GM21447 (cell line): ENCODE measurements at regions not wholly inside any gene's neighbourhood (a gene's known extent, or its start where the extent isn't known, plus 50 kb on each side); places are given as distances from the start of the nearest gene placed in this dataset.
"Not testable (repeated sequence)": the region's sequence is repeated elsewhere in the genome, so short reads cannot be mapped to it uniquely, and the experiment has no call there.

Experiments used
- ATAC-seq: cut with Tn5 transposase; IDR thresholded peaks from one replicate; pipeline ENCODE4 v1.9.1; 2021; ENCODE audit not compliant: unreplicated experiment

DNA sequence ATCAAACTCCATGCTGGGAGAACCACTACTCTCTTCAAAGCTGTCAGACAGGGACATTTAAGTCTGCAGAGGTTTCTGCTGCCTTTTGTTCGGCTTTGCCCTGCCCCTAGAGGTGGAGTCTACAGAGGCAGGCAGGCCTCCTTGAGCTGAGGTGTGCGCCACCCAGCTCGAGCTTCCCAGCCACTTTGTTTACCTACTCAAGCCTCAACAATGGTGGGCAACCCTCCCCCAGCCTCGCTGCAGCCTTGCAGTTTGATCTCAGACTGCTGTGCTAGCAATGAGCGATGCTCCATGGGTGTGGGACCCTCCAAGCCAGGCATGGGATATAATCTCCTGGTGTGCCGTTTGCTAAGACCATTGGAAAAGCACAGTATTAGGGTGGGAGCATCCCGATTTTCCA, 185.3 kb downstream of the COX18 start:
- ATAC-seq, result not testable (repeated sequence)

DNA sequence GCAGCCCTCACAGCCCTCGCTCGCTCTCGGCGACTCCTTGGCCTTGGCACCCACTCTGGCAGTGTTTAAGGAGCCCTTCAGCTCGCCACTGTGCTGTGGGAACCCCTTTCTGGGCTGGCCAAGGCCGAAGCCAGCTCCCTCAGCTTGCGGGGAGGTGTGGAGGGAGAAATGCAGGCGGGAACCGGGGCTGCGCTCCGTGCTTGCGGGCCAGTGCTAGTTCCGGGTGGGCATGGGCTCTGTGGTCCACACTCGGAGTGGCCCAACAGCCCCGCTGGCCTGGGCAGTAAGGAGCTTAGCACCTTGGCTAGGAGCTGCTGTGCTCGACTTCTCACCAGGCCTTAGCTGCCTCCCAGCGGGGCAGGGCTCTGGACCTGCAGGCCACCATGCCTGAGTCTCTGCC, 192.6 kb downstream of the COX18 start:
- no peak for ATAC-seq

DNA sequence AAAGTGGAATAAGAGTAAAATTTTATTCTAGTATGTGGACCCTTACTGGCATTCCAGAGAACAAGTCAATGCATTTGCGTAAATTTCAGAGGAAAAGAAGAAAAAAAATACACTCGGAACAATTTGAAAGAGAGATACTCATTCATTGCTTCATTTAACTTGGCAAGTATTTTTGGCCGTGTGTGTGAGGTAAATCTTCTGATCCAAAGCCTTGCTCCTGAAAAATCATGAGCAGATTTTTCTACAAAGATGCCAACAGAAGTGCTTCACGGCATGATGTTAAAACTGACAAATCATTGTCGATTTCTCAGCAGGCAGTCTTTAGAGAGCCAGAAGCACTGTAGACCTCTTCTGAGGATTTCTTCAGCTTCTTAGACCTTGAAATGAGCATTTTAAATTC, 194.0 kb downstream of the COX18 start:
- ATAC-seq, result no peak

DNA sequence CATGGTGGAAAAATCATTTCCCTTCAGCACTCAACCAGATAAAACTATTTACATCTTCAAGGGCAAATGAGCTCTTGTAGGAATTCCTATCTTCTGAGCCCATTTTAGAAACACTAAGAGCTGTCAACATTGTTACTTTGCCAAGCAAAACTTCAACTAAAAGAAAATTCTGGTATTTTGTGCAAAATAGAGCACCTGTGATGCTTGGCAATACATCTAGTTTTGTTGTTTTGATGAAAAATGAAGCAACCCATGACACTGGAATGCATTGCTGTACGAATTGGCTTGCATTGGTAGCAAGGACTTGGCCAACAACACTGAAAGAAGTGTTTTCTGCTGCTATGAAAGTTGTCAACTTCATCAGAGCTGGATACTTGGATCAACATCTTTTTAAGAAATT, 194.4 kb downstream of the COX18 start:
- ATAC-seq, result no peak

DNA sequence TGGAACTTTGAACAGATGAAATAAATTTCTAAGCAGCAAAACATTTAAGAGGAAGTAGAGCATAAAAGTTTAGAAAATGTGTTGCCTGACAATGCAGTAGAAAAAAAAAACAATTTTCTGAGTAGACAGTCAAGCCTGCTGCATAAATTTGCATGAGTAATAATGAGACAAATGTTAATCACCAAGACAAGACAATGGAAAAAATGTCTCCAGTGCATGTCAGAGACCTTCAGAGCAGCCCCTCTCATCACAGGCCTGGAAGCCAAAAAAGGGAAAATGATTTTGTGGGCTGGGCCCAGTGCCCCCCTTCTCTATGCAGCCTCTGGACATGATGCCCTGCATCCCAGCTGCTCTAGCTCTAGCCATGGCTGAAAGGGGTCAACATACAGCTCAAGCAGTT, 204.6 kb downstream of the COX18 start:
- no peak for ATAC-seq

DNA sequence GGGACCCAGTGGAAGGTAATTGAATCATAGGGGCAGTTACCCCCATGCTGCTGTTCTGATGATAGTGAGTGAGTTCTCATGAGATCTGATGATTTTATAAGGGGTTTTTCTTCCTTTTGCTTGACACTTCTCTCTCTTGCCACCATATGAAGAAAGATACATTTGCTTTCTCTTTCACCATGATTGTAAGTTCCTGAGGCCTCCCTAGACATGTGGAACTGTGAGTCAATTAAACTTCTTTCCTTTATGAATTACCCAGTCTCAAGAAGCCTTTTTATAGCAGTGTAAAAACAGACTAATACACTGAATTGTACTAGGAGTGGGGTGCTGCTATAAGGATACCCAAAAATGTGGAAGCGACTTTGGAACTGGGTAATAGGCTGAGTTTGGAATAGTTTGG, 205.2 kb downstream of the COX18 start:
- ATAC-seq, result not testable (repeated sequence)

DNA sequence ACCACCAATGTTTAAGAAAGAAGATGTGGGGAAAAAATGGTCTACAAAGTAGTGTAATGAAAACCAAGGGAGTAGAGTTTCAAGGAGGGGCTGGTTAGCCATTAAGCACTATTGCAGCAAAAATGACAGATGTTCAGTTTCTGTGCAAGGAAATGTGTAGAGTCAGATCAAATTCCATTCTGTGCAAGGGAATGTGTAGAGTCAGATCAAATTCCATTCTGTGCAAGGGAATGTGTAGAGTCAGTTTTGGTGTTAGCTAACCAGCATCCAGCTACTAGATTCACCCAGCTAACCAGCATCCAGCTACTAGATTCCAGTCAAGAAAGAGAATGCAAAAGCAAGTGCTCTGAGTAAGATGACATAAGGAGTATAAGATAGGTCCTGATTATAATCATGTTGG, 208.8 kb downstream of the COX18 start:
- no peak for ATAC-seq

DNA sequence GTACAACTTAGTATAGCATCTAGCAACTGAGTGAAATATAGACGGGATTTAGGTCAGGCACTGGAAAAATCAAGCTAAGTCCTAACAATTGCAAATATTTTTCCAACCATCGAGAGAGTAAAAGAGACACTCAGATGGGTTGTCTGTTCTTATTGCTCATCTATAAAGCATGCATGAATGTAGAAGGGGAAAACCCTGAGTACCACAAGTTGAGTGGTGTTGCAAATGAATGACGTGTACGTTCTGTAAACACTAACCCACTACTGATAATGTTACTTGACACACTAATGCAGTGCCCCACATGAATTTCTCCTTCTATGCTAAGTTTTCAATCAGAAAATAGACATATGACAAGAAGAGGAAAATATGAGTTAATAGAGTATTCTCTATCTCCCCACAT, 211.2 kb downstream of the COX18 start:
- no peak for ATAC-seq

DNA sequence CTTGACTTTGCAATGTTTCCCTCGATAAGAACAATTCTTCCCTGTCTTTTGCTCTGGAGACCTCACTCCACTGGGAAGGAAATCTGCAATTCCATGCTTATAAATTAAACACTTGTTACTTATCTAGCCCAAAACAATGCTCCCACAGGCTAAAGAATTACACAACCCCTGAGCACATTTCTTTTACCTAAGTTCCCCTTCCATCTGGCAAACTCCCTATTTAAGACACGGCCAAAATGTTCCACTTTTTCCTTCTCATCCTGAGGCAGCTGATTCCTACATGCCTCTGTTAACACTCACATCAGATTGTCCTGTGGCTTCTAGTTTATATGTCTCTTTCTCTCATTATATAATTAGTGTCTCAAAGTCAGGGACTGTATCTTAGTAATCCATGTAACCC, 211.7 kb downstream of the COX18 start:
- ATAC-seq, result no peak

DNA sequence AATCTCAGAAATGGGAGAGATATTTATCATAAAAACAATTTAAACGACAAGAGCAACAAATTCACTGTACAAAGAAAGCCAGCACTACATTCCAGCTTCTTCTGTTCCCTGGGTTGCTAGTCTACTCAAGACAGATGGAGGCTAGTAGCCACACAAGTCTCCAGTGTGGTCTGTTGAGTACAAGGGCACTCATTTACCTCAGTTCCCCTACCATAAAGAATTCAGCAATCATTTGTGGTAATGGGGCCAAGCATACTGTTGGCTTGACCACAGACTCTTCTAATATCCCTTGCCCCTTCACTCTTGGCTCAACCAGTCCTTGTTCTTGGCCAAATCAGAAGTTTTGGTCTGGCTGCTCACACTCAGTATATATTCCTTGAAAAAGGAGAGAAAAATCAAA, 212.3 kb downstream of the COX18 start:
- no peak for ATAC-seq

DNA sequence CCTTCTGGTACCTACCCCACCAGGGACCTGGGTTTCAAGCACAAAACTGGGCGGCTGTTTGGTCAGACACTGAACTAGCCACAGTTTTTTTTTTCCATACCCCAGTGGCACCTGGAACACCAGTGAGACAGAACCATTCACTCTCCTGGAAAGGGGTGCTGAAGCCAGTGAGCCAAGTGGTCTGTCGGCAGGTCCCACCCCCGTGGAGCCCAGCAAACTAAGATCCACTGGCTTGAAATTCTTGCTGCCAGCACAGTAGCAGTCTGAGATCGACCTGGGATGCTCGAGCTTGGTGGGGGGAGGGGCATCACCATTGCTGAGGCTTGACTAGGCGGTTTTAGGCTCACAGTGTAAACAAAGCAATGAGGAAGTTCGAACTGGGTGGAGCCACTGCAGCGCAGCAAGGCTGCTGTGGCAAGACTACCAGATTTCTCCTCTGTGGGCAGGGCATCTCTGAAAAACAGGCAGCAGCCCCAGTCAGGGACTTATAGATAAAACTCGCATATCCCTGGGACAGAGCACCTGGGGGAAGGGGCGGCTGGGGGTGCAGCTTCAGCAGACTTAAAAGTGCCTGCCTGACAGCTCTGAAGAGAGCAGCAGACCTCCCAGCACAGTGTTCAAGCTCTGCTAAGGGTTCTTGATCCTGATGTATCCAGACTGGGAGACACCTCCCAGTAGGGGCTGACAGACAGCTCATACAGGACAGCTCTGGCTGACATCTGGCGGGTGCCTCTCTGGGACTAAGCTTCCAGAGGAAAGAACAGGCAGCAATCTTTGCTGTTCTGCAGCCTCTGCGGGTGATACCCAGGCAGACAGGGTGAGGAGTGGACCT, 223.0 kb downstream of the COX18 start:
- ATAC-seq, result no peak

DNA sequence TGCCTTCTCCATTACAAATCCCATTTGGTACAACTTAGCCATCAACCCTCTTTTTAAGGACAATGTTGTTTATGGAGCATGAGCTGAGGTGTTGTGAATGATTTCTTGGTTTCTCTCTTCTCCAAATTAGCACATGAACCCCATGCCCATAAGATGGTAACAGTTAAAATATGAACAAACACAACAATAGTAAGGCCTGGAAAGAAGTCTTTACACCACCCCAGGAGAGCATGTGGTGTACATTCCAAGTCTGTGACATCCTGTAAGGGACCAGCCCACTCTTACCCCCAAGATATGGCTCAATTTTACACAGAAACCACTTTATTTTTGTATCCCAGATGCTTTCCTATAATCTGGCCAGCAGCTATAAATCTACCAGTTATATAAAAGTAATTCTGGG, 226.1 kb downstream of the COX18 start:
- no peak for ATAC-seq

DNA sequence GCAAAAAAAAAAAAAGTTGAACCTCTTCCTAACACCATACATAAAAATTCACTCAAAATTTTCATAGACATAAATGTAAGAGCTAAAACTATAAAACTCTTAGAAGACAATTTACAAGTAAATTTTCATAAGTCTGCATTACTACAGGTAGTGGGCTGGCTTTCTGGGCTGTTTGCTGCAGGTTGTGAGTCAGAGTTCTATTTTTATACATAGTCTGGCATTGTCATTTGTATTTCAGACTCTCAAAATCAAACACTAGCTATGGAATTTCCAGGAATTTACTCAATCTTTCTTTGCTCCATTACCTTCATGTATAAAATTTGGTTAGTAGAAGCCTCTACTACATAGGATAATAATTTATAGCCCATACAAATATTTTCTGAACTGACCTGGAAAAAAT, 227.2 kb downstream of the COX18 start:
- no peak for ATAC-seq

DNA sequence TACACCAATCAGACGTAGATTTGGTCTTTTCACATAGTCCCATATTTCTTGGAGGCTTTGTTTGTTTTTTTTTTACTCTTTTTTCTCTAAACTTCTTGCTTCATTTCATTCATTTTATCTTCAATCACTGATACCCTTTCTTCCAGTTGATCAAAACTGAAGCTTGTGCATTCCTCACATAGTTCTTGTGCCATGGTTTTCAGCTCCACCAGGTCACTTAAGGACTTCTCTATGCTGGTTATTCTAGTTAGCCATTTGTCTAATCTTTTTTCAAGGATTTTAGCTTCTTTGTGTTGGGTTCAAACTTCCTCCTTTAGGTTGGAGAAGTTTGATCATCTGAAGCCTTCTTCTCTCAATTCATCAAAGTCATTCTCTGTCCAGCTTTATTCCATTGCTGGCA, 229.3 kb downstream of the COX18 start:
- ATAC-seq, result not testable (repeated sequence)

DNA sequence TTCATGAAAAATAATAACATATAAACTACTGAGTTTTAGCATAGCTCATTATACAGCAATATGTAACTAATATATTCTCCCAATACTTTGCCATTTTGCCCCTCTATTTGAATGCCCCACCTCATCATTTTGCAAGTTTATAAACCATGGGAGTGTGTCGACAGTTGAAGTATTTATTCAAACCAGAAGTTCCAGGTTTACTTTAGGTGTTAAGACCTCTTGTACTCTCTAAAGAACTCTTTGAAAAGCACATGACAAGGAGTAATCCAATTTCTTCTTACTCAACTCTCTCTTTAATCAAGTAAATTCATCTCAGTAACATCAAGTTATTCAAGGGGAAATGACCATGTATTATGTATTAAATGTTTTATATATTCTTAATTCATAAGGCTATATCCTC, 240.7 kb downstream of the COX18 start:
- no peak for ATAC-seq

DNA sequence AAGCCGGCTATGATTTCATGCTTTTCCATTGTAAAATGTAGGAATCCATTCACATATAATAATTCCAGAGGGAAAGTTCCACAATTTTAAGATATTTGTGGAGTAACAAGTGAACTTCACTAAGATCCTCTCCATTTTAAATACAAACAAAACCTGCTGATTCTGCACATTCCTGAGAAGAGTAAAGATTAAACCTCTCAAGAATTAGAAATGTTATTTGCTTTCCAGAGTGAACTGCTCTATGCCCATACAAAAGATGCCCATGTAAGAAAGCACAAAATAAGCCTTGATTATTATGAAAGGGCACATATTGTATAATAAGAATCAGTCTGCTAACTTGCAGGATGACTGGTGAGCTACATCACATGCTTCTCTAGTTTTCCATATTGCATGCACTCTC, 241.5 kb downstream of the COX18 start:
- ATAC-seq, result no peak

DNA sequence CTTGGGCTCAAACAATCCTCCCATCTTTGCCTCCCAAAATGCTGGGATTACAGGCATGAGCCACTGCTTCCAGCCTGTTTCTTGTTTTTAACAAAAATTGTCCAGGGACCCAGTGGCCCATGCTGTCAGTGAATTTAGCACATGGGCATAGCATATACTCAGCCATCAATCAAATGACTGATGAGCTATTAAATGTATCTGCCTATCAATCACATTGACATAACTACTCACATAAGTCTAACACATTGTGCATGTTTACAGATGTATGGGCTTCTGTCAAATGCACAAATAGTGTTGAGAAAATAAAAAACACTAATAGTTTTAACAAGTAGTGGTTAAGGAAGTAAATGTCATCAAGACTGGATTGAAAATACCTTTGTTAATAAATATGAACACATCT, 249.4 kb downstream of the COX18 start:
- no peak for ATAC-seq

DNA sequence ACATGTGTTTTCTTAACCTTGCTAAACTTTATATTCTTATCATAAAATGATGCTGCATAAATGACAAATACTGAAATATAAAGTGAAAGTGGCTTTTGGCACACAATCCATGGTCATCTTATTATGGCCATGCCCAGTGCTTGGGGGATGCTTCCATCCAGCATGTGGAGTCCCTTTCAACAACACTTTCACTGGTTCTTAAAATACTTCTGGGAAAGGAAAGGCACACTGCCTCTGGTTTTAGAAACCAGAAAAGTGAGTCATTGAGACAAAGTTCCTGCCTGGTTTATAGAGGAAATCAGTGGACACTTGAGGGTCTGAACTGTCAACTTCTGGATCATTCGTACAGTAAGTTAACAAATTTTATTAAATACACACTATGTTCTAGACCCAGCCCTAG, 248.0 kb upstream of the ADAMTS3 start:
- ATAC-seq, result no peak

DNA sequence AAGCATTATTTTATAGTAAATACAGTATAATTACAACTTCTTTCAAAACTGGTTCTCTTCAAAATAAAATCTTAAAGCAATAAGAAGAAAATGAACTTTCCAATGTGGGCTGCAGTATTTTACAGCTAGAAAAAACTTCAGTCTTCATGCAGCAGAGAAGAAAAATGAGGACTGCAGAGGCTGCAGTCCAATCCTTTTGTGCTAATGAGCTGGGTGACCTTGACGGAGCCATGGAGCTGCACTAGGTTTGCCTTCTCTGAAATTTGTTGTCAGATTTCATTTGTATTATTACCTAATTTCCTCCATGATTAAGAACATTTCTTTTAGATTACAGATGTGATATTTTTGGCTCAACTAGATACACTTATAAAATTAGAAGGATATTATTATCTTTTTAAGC, 245.2 kb upstream of the ADAMTS3 start:
- no peak for ATAC-seq

DNA sequence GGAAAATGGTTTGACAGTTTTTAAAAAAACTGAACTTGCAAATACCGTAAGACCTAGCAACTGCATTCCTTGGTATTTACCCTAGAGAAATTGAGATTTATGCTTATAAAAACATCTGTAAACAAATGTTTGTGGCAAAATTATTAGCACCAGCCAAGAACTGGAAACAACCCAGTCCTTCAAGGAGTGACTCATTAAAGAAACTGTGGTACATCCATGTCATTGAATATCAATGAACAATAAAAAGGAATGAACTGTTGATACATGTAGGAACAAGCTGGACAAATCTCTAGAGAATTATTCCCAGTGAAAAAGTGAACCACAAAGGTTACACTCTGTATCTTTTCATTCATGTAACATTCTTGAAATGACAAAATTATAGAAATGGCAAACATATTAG, 240.2 kb upstream of the ADAMTS3 start:
- ATAC-seq, result no peak

DNA sequence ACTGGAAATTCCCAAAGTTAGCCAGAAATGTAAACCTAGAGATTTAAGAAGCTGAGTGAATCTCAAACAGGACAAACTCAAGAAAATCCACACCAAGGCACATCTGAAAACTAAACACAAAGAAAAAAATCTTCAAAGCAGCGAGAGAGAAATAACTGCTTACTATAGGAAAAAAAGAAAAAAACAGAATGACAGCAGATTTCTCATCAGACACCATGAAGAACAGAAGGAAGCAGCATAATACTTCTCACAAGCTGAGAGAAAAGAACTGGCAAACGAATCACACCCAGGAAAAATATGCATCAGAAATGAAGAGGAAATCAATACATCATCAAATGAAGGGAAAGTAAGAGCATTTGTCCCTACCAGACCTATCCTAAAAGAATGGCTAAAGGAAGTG, 236.3 kb upstream of the ADAMTS3 start:
- ATAC-seq, result no peak

DNA sequence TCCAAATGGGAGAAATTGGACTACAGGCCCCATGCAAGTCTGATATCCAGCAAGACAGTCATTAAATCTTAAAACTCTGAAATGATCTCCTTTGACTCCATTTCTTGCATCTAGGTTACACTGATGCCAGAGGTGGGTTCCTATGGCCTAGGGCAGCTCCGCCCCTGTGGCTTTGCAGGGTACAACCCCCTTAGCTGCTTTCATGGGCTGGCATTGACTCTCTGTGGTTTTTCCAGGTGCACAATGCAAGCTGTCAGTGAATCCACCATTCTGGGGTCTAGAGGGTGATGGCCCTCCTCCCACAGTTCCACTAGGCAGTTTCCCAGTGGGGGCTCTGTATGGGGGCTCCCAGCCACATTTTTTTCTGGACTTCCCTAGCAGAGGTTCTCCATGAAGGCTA, 228.5 kb upstream of the ADAMTS3 start:
- no peak for ATAC-seq

DNA sequence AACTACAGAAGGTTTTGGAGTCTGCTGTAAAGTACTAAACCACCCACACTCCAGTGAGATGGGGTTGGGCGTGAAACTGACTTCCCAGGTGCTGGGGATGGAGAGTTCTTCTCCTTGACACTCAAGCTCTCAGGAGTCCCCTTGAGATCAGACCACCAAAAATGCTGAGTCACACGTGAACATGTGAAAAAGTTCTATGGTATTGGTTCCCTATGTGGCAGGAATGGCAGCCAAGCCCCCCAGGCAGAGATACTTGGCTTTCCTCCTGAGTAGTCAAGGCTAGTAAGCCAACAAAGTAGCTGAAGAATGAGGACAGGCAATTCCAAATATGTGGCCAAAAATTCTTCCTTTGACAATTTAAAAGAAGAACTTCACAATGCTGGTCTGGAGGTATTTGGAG, 222.0 kb upstream of the ADAMTS3 start:
- ATAC-seq, result no peak
